Skin of body (tissue), 1 donor: ENCODE measurements at regions not wholly inside any gene's neighbourhood (a gene's known extent, or its start where the extent isn't known, plus 50 kb on each side); places are given as distances from the start of the nearest gene placed in this dataset.
"Not testable (repeated sequence)": the region's sequence is repeated elsewhere in the genome, so short reads cannot be mapped to it uniquely, and the experiment has no call there.

Source experiments
- DNase-seq: peaks from one replicate; lab custom pipeline; 2025; lab: John Stamatoyannopoulos, UW

- no peak for DNase-seq
Observed at GRCh38 chr11:13168271-13168670, 109.3 kb upstream of the BMAL1 start.

- DNase-seq: no peak
Observed at GRCh38 chr11:13169709-13170108, 107.9 kb upstream of the BMAL1 start.

DNA sequence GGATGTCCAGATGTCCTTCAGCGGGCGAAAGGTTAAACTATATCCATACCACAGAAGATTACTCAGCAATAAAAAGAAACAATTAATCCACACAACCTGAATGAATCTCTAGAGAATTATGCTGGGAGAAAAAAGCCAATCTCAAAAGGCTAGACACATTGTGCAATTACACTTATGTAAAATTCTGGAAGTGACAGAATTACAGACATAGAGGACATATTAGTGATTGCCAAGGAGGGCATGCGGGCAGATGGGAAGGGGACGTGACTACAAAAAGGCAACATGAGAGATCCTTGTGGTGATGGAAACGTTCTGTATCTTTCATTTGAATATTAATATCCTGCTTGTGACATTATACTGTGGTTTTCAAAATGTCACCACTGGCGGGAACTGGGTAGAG lies 103.5 kb upstream of the BMAL1 start:
- no peak for DNase-seq

- DNase-seq: peak; percentile 32
Observed at GRCh38 chr11:13183094-13183825, 94.3 kb upstream of the BMAL1 start.

DNA sequence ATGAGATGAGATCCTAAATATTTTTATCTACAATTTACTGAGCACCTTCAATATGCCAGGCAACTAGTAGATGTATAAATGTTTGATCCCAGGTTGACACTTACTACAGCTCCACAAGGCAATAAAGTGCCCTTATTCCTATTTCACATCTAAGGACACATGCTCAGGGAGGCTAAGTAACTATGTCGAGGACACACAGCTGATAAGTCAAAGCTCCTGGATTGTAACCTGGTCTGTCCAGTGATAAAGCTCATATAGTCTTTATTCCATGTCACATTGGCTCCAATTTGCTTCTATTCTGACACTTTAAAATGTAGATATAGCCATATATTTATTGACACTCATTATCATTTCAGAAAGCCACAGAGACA lies 93.8 kb upstream of the BMAL1 start:
- DNase-seq: no peak

DNA sequence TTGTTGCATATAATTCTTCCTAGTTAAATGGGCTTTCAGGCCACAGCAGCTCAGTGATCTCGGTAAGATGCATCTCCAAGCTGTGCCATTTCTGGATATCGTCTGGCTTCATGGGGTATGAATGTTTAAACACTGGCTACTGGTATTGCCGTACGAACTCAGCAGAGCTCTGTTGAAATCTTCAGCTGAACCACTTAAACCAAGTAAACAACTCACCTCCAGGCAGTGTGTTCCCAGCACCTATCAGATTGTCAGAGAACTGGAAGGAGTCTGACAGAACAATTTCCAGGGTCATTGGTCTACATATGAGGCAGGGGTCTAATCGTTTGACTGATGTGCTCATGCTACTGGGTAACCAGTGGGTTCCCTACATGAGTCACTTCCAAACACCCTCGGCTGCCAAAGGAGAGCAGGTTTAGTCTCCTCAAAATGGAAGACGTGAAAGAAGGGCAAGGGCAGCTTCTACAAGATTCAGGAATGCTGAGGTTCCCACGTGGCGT lies 93.2 kb upstream of the BMAL1 start:
- DNase-seq: no peak

DNA sequence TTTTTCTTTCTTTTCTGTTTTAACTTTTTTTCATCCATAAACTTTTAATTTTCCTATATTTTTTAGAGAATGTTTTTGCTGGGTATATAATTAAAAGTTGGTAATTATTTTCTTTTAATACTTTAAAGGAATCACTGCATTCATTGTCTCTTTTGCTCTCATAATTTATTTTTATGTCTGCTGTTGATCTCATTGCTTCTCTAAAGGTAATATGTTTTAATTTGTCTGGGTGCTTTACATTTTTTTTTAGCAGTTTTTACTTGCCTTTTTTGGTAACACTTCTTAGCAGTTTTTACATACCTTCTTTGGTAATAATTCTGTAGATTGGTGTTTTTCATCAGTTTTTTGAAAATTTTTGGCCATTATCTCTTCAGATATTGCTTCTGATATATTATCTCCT lies 89.4 kb upstream of the BMAL1 start:
- DNase-seq: no peak

DNA sequence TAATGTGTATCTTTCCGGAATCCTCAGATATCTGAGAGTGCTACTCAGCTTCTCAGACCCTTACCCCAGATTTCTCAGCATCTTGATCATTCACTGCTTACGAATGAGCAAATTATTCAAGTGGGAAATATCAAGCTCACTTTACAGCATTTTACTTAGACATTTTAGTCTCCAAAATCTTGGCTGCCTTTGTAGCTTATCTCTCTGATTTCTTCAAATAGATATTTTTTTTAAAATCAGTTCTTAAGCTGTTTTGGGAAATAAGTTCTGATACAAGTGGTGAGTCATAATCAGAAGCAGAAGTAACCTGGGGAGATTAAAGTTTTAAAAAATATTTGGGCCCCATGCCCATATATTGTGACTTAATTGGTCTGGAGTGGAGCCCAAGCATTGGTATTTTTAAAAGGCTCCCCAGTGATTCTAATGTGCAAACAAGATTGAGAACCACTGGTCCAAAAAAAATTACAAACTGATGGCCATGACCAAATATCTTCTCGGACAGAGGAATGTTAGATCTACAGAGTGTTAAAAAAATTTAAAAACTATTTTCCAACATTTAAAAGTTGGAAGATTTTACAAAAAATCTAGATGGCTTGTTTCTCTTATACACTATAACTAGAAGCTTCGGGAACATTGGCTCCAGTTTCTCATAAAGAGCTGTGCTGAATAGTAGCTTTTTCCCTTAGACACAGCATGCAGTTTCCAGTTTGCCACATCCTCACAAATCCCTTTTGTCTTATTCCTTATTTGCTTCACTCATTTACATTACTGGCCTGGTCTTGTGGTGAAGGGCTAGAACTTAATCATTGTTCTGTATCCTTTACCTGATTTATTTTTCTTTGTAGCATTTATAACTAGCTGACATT lies 87.8 kb upstream of the BMAL1 start:
- DNase-seq: no peak

- no peak for DNase-seq
Observed at GRCh38 chr11:13193613-13194012, 84.0 kb upstream of the BMAL1 start.

DNA sequence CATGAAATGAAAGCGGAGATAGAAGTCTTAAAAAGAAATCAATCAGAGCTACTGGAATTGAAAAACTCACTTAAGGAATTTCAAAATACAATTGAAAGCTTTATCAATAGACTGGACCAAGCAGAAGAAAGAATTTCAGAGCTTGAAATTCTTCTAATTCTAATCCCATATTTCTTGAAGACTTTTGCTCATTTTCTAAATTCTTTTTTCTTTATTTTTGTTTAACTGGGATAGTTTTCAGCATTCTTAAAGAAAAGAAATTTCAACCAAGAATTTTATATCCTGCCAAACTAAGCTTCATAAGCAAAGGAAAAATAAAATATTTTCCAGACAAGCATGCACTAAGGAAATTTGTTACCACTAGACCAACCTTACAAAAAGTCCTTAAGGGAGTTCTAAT lies 80.2 kb upstream of the BMAL1 start:
- DNase-seq: not testable (repeated sequence)

GRCh38 chr11:13205486-13205885 lies 72.1 kb upstream of the BMAL1 start:
- DNase-seq: no peak

- no peak for DNase-seq
Observed at GRCh38 chr11:13206086-13206640, 71.4 kb upstream of the BMAL1 start.

DNA sequence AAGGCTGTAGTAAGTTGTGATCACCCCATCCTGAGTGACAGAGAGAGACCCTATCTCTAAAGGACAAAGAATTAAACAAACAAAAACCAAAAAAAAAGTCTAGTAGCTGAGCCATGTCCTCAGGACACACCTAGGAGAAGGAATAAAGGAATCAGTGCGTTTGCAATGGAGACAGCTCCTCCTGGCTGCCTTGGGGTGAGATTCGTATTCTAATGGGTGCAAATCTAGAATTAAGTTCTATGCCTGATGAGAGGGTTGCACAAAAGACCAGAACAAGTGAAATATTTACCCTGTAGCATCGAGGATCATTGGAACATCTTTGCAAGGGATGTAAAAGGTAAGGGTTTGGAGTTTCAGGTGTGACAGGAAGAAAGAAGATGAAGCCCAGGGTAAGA lies 70.3 kb upstream of the BMAL1 start:
- DNase-seq: no peak

GRCh38 chr11:13207665-13208594 lies 69.7 kb upstream of the BMAL1 start:
- DNase-seq: peak; percentile 52

DNA sequence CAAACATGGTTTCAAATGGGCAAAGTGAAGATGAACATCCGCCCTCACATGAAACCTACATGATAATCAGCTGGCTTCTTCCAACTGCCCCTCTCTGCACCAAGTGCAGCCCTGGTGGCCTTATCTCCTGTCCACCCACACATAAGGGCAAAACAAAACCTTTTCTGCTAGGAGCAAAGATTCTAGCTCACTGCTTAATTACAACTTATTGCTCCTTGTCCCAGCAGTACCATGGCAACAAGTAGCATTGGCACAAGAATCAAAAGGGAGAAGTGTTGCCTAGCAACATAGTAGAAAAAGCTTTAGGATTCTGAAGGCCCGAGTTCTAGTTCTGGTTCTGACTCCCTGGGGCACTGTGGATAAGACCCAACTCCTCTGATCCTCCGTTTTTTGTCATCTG lies 68.7 kb upstream of the BMAL1 start:
- no peak for DNase-seq

DNA sequence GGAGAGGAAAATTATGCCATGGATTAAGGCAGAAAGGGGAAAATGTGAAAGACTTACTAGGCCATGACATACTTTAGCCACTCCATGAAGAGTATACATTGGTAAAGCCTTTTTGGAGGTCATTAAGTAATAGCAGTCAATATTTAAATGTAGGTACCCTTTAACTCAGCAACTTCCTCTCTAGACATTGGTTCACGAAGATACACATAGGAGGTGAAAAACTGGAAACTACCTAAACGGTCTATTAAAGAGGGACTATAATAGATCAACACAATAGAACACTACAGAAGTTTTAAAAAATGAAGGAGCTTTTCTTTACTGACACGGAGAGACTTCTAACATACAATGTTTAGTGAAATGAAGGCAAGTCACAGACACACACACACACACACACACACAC lies 68.2 kb upstream of the BMAL1 start:
- DNase-seq: no peak

GRCh38 chr11:13210424-13210823 lies 67.2 kb upstream of the BMAL1 start:
- DNase-seq: peak; percentile 24

- no peak for DNase-seq
Observed at GRCh38 chr11:13214276-13214675, 63.3 kb upstream of the BMAL1 start.

- DNase-seq: no peak
Observed at GRCh38 chr11:13215149-13215548, 62.4 kb upstream of the BMAL1 start.

- no peak for DNase-seq
Observed at GRCh38 chr11:13216019-13216710, 61.4 kb upstream of the BMAL1 start.

DNA sequence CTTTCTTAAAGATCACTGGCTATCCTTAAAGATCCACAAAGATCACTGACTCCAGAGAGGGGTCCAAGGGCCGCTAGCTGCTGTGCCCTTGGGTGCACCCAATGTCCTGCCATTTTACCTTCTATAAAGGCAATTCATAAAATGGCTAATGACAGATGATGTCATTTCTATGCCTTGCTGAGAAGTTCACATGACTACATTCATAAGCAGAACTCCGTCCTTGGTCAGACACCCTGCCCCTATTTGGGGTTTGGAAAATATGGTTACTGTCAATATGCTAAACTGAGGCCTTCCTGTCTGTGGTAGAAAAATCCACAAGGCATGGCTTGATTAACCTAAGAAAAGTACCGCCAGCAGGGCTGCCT lies 60.9 kb upstream of the BMAL1 start:
- DNase-seq: no peak
